MCF 10A (cell line): ENCODE measurements at regions not wholly inside any gene's neighbourhood (a gene's known extent, or its start where the extent isn't known, plus 50 kb on each side); places are given as distances from the start of the nearest gene placed in this dataset.
"Not testable (repeated sequence)": the region's sequence is repeated elsewhere in the genome, so short reads cannot be mapped to it uniquely, and the experiment has no call there.

Experiments
- BruUV-seq: library from RNA; stranded (reverse); fragments of 400-500 nt; replicated peaks from 2 replicates; lab custom pipeline; 2021; lab: Mats Ljungman, UMichigan
- CTCF ChIA-PET: fragments of 300-600 bp; sonication (Branson Sonifier 250); formaldehyde crosslinking; extraction: SDS; loops from one replicate; lab custom pipeline; 2021; ENCODE audit warnings: antibody characterized with exemption, inconsistent platforms; lab: Yijun Ruan, JAX
- POLR2A ChIA-PET: fragments of 300-600, 350-650 bp; sonication (Branson Sonifier 250); formaldehyde crosslinking; extraction: SDS; loops from one replicate; lab custom pipeline; 2020; ENCODE audit warnings: antibody characterized with exemption, inconsistent platforms; lab: Yijun Ruan, JAX
- DNase-seq: peaks from one replicate; pipeline ENCODE4 v3.0.0-alpha.2; 2018; ENCODE audit not compliant: unreplicated experiment
- H3K27ac Mint-ChIP-seq: one replicate; pipeline ENCODE4 v1.8.0; 2022; ENCODE audit warnings: mild to moderate bottlenecking, low read depth, mixed read lengths; ENCODE audit not compliant: unreplicated experiment
- H3K27me3 Mint-ChIP-seq: one replicate; pipeline ENCODE4 v1.8.0; 2022; ENCODE audit warnings: mixed read lengths; ENCODE audit not compliant: insufficient read depth, unreplicated experiment
- H3K36me3 Mint-ChIP-seq: one replicate; pipeline ENCODE4 v1.8.0; 2022; ENCODE audit warnings: mild to moderate bottlenecking, moderate library complexity, mixed read lengths; ENCODE audit not compliant: insufficient read depth, unreplicated experiment
- H3K4me1 Mint-ChIP-seq: one replicate; pipeline ENCODE4 v1.8.0; 2022; ENCODE audit warnings: mixed read lengths; ENCODE audit not compliant: insufficient read depth, unreplicated experiment
- H3K4me3 Mint-ChIP-seq: one replicate; pipeline ENCODE4 v1.8.0; 2022; ENCODE audit warnings: mild to moderate bottlenecking, moderate library complexity, mixed read lengths; ENCODE audit not compliant: unreplicated experiment
- H3K9me3 Mint-ChIP-seq: one replicate; pipeline ENCODE4 v1.8.0; 2022; ENCODE audit warnings: mixed read lengths; ENCODE audit not compliant: unreplicated experiment
- intact Hi-C: fragments of 100-400 bp; cut with micrococcal nuclease; formaldehyde crosslinking; loops from 2 replicates; pipeline ENCODE4 v1.14.1; 2022
- TF ChIP-seq, protein P1 (sequence below): fragments of 200-600 bp; IDR thresholded peaks from one replicate; pipeline ENCODE4 v1.8.0; 2022; ENCODE audit warnings: antibody characterized with exemption, mild to moderate bottlenecking; ENCODE audit not compliant: unreplicated experiment

- H3K27ac Mint-ChIP-seq = no peak overlapping the region
- POLR2A ChIA-PET = interaction anchor here (0.6 to 1.4 kb wide), 4 partner anchors 27 to 96 kb away, joined by 3 to 4 read pairs (median 3); no protein-coding TSS in a partner anchor
Measured at GRCh38 chr10:90079819-90080218, 378.4 kb downstream of the KIF20B start.

GRCh38 chr10:90086606-90087190 lies 385.3 kb downstream of the KIF20B start:
- H3K9me3 Mint-ChIP-seq, intact Hi-C loops, H3K27me3 Mint-ChIP-seq, DNase-seq, H3K4me3 Mint-ChIP-seq, H3K36me3 Mint-ChIP-seq, BruUV-seq: not testable (repeated sequence)
- POLR2A ChIA-PET = interaction anchor here (0.6 kb wide), 1 partner anchor 80 kb away, joined by 3 read pairs; no protein-coding TSS in a partner anchor
- H3K4me1 Mint-ChIP-seq = peaks cover 20% of the 10 kb centered on the region
- peak overlapping the region; percentile 52 for H3K27ac Mint-ChIP-seq
- CTCF ChIA-PET = interaction anchor here (0.6 to 1.3 kb wide), 3 partner anchors 293 to 753 kb away, joined by 3 to 5 read pairs (median 4); no protein-coding TSS in a partner anchor

More at GRCh38 chr10:90079819-90080218, 378.4 kb downstream of the KIF20B start:
- no peak overlapping the region for H3K4me3 Mint-ChIP-seq
- no peak for DNase-seq
- CTCF ChIA-PET = interaction anchor here (1.2 kb wide), 1 partner anchor 13 kb away, joined by 3 read pairs; no protein-coding TSS in a partner anchor
- H3K4me1 Mint-ChIP-seq = peaks cover 12% of the 10 kb centered on the region
- no peaks in the 10 kb centered on the region for H3K36me3 Mint-ChIP-seq
- peaks cover under 1% of the 10 kb centered on the region for H3K9me3 Mint-ChIP-seq
- BruUV-seq = no TSS peak
- intact Hi-C loops = no loop called here
- H3K27me3 Mint-ChIP-seq = no peaks in the 10 kb centered on the region
- TF ChIP-seq, protein P1, sequence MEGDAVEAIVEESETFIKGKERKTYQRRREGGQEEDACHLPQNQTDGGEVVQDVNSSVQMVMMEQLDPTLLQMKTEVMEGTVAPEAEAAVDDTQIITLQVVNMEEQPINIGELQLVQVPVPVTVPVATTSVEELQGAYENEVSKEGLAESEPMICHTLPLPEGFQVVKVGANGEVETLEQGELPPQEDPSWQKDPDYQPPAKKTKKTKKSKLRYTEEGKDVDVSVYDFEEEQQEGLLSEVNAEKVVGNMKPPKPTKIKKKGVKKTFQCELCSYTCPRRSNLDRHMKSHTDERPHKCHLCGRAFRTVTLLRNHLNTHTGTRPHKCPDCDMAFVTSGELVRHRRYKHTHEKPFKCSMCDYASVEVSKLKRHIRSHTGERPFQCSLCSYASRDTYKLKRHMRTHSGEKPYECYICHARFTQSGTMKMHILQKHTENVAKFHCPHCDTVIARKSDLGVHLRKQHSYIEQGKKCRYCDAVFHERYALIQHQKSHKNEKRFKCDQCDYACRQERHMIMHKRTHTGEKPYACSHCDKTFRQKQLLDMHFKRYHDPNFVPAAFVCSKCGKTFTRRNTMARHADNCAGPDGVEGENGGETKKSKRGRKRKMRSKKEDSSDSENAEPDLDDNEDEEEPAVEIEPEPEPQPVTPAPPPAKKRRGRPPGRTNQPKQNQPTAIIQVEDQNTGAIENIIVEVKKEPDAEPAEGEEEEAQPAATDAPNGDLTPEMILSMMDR = no peak

GRCh38 chr10:90087197-90088023 lies 386.0 kb downstream of the KIF20B start:
- TF ChIP-seq, protein P1 = no peak
- peak overlapping the region; percentile 52 for H3K27ac Mint-ChIP-seq
- ChIA-PET POLR2A (interaction anchor here (0.7 to 1.3 kb wide), 3 partner anchors 36 to 227 kb away, joined by 3 to 5 read pairs (median 4); no protein-coding TSS in a partner anchor), CTCF (interaction anchor here (0.6 to 1.3 kb wide), 6 partner anchors 8 to 753 kb away, joined by 3 to 5 read pairs (median 3); no protein-coding TSS in a partner anchor)
- H3K9me3 Mint-ChIP-seq = no peaks in the 10 kb centered on the region
- no peaks in the 10 kb centered on the region for H3K36me3 Mint-ChIP-seq
- no TSS peak for BruUV-seq
- no peaks in the 10 kb centered on the region for H3K27me3 Mint-ChIP-seq
- H3K4me1 Mint-ChIP-seq = peaks cover 20% of the 10 kb centered on the region
- DNase-seq = peak; percentile 76
- H3K4me3 Mint-ChIP-seq = no peak overlapping the region
- intact Hi-C loops = no loop called here

- Mint-ChIP-seq H3K27ac (no peak overlapping the region), H3K36me3 (no peaks in the 10 kb centered on the region), H3K4me3 (no peak overlapping the region), H3K4me1 (peaks cover 14% of the 10 kb centered on the region), H3K9me3 (no peaks in the 10 kb centered on the region), H3K27me3 (no peaks in the 10 kb centered on the region)
- no peak for DNase-seq
- TF ChIP-seq, protein P1 = no peak
- ChIA-PET CTCF (interaction anchor here (0.6 to 1.3 kb wide), 3 partner anchors 8 to 295 kb away, joined by 3 to 5 read pairs (median 3); no protein-coding TSS in a partner anchor), POLR2A (interaction anchor here (0.7 to 1.3 kb wide), 3 partner anchors 36 to 228 kb away, joined by 3 to 5 read pairs (median 4); no protein-coding TSS in a partner anchor)
- no TSS peak for BruUV-seq
- intact Hi-C loops = no loop called here
Measured at GRCh38 chr10:90088024-90088317, 386.6 kb downstream of the KIF20B start.
